Fibroblast of skin of abdomen (primary cell): ENCODE measurements at regions not wholly inside any gene's neighbourhood (a gene's known extent, or its start where the extent isn't known, plus 50 kb on each side); places are given as distances from the start of the nearest gene placed in this dataset.
"Not testable (repeated sequence)": the region's sequence is repeated elsewhere in the genome, so short reads cannot be mapped to it uniquely, and the experiment has no call there.

Source experiments
- DNase-seq: peaks from one replicate; pipeline ENCODE4 v3.0.0-alpha.2; 2013

DNA sequence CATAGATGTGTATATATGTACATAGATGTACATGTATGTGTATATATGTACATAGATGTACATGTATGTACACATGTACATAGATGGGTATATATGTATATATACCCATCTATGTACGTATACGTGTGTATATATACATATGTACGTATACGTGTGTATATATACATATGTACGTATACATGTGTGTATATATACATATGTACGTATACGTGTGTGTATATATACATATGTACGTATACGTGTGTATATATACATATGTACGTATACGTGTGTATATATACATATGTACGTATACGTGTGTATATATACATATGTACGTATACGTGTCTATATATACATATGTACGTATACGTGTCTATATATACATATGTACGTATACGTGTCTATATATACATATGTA lies 1388.8 kb downstream of the CDH8 start:
- not testable (repeated sequence) for DNase-seq

DNA sequence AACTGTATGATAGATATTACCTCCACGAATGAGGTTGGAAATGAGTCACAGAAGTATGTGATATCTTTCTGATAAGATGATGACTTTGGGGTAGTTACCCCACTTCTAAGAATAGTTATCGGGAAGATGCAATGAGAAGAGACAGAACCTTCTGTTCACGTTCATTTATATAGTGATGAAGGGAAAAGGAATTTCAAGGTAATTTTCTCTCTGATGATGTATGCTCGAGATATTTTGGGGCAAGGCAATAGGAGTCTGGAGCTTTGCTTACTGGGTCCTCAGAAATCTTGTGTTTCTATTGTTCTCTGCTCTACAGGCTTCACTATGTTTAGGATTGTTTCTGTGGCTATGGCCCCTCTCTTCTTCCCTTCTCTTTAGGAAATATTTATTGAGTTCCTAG lies 1389.6 kb downstream of the CDH8 start:
- DNase-seq: no peak

DNA sequence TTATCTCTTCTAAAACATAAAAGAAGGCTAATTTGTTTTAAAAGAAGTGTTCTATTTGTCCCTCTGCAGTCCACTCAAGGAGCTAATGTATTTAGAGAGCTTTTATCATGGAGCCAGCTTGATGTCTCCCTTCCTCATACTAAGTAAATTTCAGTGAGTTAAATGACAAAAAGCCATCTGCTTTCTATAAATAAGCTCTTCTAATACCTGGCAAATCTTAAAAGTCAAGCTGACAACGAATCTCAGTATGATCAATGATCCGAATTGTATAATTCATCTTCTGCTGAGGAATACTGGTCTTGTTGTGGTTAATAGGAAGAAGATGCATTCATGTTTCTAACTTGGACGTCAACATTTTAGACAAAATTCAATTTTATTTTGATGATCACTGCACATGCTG lies 1390.7 kb downstream of the CDH8 start:
- no peak for DNase-seq

DNA sequence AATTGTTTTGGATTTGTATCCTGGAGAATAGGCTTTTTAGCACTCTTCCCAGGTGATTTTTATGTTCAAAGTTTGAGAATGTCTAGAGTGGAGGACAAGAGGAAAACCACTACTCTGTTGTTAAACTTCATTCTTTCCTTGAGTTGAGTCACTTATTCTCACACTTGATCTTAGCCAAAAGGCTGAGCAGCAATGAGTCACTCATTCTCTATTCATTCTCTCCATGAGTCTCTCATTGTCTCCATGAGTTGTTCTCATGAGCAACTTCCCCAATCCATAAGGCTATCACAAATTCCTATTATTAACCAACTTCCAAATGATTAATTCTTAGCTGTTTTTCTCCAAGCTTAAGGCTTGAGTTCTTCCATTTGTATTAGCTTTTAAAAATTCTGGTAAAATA lies 1393.3 kb downstream of the CDH8 start:
- peak; percentile 82 for DNase-seq

DNA sequence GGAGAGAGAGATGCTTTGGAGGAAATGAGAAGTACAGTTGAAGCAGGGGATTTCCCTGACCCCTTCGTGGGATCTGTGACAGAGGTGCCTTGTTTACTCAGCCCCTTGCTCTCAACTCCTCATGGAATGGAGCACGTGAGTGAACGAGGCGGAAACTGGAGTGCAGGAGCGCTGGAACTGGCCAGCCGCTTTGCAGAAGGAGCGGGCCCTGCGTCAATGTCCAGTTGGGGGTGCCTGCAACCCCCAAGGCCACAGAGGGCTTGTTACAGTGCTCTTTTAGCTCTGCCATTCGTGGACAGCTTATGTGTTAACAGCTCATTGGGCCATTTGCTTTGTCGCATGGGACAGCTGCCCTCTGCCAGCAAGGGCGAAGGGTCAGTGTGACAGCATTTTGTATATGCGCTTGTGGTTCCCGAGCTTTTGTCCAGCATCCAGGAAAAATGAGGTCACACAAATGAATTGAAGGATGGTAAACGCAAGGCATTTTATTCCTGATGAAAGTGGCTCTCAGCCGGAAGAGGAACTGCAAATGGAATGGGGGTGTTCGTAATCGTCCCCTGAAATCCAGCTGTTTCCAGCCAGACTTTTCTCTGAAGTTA lies 1395.1 kb downstream of the CDH8 start:
- no peak for DNase-seq

DNA sequence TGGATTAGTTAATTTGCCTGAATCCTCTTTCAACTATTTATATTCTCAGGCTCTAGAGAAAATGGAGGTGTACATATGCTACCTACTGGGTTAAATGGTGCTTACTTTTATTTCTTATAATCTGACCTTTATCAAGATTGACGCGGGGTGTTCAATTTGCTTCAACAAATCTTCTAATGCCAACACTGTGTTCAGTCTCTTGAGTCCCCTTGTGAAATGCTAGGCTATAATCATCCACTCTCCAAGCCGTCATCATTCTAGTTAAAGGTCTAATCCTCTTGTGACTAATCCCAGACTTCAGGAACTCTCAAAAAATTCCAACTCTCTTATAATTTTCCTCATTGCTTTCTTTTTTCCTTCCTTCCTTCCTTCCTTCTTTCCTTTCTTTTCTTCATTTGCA lies 1396.2 kb downstream of the CDH8 start:
- peak; percentile 12 for DNase-seq

DNA sequence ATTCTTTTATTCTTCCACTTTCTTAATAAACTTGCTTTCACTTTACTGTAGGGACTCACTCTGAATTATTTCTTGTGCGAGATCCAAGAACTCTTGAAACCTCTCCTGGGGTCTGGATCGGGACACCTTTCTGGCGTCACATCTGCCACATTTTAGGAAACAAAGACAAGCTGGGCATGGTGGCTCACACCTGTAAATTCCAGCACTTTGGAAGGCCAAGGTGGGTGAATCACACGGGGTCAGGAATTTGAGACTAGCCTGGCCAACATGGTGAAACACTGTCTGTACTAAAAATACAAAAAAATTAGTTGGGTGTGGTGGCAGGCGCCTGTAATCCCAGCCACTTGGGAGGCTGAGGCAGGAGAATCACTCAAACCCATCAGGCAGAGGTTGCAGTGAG lies 1399.6 kb downstream of the CDH8 start:
- DNase-seq: not testable (repeated sequence)

DNA sequence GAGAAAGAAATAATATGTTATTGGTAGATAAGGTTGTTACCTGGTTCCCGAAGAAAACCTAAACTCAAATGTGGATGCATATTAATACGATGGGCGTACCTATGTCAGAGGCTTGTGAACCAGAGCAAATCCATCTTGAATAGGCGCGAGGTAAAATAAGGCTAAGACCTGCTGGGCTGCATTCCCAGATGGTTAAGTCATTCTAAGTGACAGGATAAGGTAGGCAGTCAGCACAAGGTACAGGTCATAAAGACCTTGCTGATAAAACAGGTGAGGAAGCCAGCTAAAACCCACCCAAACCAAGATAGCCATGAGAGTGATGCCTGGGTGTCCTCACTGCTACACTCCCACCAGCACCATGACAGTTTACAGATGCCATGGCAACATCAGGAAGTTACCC lies 1400.1 kb downstream of the CDH8 start:
- no peak for DNase-seq

DNA sequence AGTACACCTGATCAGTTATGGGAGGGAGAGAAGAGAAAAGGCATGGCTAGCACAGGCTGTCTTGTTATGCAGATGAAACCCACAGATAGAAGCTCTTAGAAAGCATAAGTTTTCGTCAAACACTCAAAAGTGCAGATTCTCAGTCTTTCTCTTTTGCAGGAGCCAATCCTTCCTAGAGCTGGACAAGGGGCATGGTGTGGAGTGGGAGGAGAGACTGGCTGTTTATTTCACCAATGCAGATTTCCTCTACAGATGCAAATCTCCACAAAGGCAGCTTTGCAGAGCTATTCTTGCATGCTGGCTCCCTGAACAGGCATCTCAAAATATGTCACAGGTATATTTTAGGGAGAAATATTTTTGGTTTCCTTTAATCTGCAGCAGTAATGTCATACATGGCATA lies 1400.7 kb downstream of the CDH8 start:
- no peak for DNase-seq

DNA sequence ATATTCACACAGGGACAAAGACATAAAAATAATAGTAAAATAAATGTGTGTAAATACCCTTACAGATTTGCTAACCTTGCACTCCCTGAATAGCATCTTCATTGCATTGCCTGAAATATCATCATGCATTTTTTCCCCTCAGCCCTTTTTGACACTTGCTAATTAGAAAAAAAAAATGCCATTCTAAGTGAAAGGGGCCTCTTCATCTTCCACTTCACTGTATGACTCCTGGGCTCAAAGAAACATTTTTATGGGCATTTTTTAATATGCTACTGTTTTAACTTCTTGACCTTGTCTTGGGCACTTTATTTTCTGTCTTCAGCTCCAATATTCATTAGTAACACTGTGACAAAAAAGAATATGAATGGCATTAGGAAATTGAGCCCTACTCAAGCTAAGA lies 1424.4 kb downstream of the CDH8 start:
- DNase-seq: no peak

DNA sequence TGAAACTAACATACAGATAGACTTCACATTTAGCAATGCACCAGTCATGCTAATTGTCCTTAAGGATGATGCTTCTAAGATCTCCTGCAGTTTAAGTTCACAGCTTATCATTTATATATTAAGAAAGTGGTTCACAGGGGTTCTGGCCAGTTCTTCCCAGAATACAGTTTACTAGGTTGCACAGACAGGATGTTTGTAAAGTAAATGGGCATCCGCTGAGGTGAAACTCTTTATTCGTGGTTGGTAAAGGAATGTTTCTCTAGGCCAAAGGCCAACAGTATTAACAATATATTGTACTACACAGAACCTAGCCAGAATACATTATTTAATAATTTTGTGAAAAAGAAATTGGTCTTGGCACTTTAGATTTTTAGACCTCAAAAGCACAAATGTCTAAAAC lies 1427.3 kb downstream of the CDH8 start:
- no peak for DNase-seq

DNA sequence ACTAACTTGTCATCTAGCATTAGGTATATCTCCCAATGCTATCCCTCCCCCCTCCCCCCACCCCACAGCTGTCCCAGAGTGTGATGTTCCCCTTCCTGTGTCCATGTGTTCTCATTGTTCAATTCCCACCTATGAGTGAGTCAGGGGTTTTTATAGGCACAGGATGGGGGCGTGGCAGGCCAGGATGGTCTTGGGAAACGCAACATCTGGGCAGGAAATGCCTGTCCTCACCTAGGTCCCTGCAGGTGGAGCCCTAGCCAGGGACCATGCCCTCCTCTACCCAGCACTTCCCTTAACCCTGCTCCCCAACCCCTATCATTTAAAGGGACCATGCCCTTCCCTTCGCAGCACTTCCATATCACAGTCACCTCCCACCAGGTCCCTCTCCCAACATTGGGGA lies 1430.6 kb downstream of the CDH8 start:
- not testable (repeated sequence) for DNase-seq

DNA sequence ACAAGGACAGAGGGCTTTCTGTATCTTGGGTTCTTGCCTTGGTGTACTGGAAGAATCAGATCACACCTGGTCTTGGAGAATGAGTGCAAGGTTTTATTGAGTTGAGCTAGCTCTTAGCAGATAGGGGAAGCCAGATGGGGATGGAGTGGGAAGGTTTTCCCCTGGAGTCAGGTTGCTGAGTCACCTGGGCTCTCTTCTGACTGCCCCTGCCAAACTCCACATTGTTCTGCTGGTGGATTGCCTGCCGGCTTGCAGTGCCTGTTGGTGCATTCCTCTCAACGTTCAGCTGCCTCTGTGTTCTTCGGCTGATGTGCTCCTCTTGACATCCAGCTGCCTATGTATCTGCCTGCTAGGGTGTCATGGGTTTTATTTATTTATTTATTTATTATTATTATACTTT lies 1431.1 kb downstream of the CDH8 start:
- no peak for DNase-seq

DNA sequence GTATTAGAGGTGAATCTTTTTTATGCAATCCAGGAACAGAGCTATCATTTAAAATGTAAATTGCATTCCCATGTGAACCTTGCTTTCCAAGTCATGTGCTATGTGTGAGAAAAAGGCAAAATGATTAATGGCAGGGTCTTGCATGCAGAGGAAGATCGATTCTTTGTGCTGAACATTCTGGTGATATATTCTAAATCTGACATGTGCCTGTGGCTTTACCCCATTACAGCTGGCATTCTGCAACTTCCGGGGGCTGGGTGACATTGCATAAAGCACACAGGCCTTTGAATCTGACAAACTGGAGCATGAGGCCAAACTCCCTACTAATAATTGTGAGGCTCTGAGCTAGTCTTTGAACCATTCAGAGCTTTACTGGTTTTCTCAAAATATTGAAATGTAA lies 1449.7 kb downstream of the CDH8 start:
- DNase-seq: no peak

DNA sequence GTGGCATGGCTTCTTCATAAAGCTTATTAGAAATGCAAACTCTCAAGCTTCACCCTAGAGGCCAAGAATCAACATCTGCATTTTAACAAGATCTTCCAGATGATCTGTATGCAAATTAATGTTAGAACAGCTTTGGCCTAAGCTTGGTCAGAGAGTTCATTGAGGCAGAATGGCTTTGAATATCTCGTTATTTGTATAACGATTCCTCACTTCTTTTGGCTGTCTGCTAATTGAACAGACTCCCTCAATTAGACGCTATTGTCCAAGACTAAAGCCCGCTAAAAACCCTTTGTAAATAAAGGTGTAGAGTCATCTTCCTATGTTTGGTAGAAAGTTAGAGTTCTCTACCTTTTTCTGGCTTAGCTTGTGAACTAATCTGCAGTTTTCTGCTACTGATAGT lies 1453.7 kb downstream of the CDH8 start:
- no peak for DNase-seq

DNA sequence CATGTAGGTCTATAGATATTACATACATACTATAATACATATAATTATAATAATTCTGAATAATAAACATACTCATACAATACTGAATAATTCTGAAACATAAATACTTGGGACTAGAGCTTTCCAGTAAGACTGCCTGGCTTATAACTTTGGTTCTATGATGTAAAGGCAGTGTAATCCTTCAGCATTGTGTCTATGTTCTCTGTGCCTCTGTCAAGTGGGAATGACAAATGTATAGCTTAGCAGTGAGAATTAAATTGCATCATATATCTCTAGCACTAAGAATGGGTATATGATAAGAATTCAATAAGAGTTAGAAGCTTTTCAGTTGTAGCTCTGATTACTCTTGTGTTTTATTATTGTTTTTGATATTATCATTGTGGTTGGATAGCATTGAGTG lies 1469.3 kb downstream of the CDH8 start:
- DNase-seq: no peak

DNA sequence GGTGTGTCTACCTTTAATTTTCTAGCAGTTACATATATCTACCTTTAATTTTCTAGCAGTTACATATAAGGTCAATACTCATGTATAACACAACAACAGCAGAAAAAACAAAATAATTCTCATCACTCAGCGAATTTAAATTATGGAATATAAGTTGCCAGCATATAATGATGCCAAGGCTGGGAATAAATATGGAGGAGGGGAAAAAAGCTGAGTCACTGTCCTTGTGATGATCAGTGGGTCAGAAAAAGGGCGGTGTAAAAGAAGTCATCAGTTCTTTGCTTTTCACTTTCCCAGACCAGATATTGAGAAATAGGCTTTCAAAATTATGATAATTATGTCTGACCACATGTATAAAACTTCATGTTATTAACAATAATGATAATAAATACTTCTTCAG lies 1471.7 kb downstream of the CDH8 start:
- DNase-seq: no peak

DNA sequence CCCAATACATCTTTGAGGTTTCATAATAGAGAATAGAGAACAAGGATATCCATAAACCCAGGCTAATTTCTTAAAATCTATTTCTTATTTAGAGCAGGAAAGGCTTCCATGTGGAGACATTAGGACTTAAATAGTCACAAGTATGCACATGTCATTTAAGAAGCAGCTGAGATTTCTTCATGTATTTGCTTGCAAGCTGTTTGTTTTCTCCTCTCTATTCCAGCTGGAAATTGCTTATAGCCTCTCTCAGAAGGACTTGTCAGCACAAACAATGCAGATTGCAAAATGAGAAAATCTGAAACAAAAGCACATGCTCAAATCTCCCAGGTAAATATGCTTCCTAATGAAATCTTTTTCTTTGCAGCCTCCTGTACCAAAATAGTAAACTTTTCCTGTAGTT lies 1473.1 kb downstream of the CDH8 start:
- no peak for DNase-seq

DNA sequence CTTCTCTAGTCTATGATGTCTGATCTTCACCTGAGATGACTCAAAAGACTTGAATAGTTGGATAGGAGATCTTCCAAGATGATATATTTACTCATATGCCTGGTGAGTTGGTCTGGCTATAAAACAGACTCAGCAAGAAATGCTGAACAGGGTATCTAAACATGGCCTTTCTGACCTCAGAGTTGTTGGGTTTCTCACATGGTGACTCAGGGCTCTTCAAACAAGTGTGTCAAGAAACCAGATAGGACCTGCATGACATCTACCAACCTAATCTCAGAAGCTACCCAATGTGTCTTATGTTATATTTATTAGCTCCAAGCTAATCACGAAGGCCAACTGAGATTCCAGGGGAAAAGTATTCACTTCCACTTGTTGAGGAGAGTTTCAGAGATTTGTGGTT lies 1477.3 kb downstream of the CDH8 start:
- DNase-seq: no peak

DNA sequence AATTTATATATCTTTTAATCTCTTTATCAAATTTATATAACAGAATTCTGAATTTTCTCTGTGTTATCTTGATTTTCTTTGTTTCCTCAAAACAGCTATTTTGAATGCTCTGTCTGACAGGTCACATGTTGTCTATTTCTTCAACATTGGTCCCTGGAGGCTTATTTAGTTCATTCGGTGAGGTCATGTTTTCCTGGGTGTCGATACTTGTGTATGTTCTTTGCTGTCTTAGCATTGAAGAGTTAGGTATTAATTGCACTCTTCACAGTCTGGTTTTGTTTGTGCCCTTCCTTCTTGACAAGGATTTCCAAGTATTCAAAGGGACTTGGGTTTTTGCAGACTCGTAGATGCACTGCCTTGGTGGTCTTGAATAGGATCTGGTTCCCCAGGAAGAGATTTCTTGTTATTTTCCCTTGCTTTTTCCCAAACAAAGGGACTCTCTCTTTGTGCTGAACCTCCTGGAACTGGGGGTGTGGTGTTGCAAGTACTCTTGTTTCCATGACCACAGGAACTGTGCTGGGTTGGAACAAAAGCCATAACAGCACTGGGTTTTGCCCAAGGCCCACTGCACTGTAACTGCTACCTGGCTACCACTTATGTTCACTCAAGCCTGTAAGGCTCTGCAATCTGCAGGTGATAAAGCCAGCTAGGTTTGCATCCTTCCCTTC lies 1483.0 kb downstream of the CDH8 start:
- DNase-seq: no peak

DNA sequence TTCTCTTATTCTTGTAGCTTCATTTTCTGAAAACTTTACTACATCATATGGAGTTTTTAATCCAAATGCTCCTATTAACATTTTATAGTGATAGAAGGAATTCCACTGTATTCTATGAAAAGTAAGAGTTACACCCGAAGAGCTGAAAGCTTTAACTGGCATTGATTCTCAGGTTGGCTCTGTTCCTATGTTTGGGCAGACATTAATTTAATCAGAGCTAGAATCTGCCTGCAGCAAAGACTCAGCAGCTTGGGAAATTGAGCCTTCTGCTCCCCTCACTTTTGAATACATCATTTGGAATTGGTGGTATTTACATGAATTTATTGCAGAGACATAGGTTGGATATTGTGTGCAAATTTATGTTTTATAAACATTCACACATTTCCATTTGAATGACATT lies 1494.7 kb downstream of the CDH8 start:
- DNase-seq: no peak

DNA sequence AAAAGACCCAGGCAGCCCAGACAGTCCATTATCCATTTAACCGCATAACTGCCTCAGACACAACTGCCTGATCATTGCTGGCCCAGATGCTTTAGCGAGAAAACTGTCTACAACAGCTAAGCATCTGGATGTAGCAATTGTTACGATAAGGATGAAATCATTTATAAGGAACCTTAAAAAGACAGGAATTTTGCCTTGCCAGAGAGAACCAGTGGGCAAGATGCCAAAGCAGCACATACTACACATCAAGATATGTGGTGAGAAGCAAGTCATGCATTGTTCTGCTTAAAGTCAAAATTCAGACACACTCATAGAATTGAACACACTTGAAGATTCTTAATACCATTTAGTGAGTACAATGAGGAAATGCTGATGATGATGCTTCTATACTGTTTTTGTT lies 1525.3 kb downstream of the CDH8 start:
- peak; percentile 69 for DNase-seq

DNA sequence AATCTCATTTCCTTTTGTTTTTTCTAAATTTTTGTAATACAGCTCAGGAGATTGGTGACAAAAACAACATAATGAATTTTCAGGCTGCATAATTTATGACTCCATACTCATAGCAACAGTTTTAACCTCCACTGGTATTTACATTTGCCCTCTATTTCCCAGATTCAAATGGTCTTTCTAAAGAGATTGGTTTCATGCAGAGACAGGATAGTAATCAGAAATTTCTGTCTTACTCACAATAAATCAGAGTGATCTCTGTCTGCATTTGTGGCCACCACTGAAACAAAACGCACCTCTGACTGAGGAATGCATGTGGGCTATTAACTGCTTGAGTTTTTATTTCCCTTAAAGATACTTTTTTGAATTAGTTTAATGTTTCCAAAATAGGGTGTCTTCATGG lies 1526.0 kb downstream of the CDH8 start:
- DNase-seq: no peak

DNA sequence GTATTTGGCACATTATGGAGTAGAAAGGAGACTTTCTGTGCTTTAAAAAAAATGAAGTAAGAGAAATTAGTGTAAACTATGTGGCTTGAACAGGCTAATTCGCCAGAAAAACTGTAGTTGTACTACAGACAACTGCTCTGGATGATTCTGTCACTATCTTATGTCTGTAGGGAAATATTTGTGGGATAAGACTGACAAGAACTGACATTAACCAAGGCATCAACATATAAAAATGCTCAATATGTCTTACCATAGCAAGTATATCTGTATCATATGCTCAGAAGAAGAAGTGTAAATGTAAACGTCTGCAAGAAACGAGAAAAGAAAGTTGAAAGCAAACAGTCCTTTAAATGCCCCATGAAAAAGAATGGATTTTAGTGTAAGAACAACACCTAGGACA lies 1545.0 kb downstream of the CDH8 start:
- DNase-seq: no peak

DNA sequence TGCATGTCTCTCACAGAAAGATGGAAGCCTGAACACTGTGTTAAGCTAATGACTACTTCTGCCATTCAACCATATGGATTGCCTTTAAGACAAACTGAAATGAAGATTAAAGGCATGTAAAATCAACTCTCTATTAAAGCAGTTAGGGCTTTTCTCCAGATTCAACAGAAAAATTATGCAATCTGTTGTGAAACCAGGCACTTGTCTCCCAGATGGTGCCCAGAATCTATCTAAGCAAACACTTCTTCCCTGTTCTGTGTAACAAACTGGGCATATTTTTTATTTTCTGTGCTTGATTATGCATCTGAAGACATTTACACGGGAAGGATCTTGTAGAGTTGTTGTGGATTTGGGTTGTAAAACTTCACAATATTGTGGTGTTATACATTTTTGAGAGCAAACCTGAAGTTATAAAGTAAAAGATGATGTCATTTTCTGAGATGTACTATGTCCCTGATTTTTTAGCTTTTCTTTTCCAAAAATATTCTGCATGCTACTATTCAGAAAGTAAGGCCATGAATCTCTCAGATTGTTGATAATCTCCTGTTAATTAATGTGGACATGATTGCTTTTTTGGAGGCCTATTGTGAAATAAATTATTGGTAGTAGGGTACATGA lies 1550.3 kb downstream of the CDH8 start:
- DNase-seq: no peak
